ENCODE measurements at regions not wholly inside any gene's neighbourhood (a gene's known extent, or its start where the extent isn't known, plus 50 kb on each side); places are given as distances from the start of the nearest gene placed in this dataset.

- no peak for TF ChIP-seq CTCF (conservative IDR thresholded peaks at IDR 0.05; ENCODE audit: low read depth, low read length)
- no peak for TF ChIP-seq EZH2 (IDR thresholded peaks at IDR 0.05; ENCODE audit: borderline replicate concordance, low read depth, low read length, poor library complexity, severe bottlenecking)
These were observed 126.3 kb upstream of the SERTAD2 start for GRCh38 chr2:64780041-64780440.

Measured in A673 (cell line).